ENCODE measurements at regions not wholly inside any gene's neighbourhood (a gene's known extent, or its start where the extent isn't known, plus 50 kb on each side); places are given as distances from the start of the nearest gene placed in this dataset.

- 59 to 68% methylated on average over 1 of the region's 1 CpG for WGBS, 2 donors
- Histone ChIP-seq H3K27ac (no peak overlapping the region), H3K4me3 (no peak overlapping the region), H3K9me3 (no peaks in the 10 kb centered on the region), H3K36me3 (no peaks in the 10 kb centered on the region), H3K27me3 (no peaks in the 10 kb centered on the region), H3K4me1 (no peaks in the 10 kb centered on the region)
- no peak for DNase-seq (ENCODE audit: low spot score in 2 of 2)
- TF ChIP-seq CTCF (IDR thresholded peaks at IDR 0.05) (no peak), EP300 (IDR thresholded peaks at IDR 0.05) (no peak), POLR2A (IDR thresholded peaks at IDR 0.05) (no peak)
Measured at GRCh38 chr11:42175203-42175602, 715.8 kb upstream of the LRRC4C start.

GRCh38 chr11:42179216-42179615 lies 719.8 kb upstream of the LRRC4C start:
- H3K4me3 ChIP-seq, result no peak overlapping the region
- 28 to 34% methylated on average over 2 of the region's 2 CpGs for WGBS, 2 donors
- no peak overlapping the region for H3K27ac ChIP-seq
- no peak for TF ChIP-seq POLR2A (IDR thresholded peaks at IDR 0.05)
- TF ChIP-seq CTCF (IDR thresholded peaks at IDR 0.05), result no peak
- no peak for TF ChIP-seq EP300 (IDR thresholded peaks at IDR 0.05)
- no peaks in the 10 kb centered on the region for H3K9me3 ChIP-seq
- DNase-seq (ENCODE audit: low spot score in 2 of 2), result no peak
- no peaks in the 10 kb centered on the region for H3K27me3 ChIP-seq
- H3K4me1 ChIP-seq, result no peaks in the 10 kb centered on the region
- no peaks in the 10 kb centered on the region for H3K36me3 ChIP-seq

GRCh38 chr11:42195289-42196013 lies 736.0 kb upstream of the LRRC4C start:
- no peak for DNase-seq (ENCODE audit: low spot score in 2 of 2)
- H3K9me3 ChIP-seq, result peaks cover 0 to 3% (median 0%) of the 10 kb centered on the region in 4 donors
- 36 to 37% methylated on average over 3 of the region's 3 CpGs for WGBS, 2 donors
- no peak overlapping the region for H3K4me3 ChIP-seq
- no peak overlapping the region for H3K27ac ChIP-seq
- no peaks in the 10 kb centered on the region for H3K27me3 ChIP-seq
- H3K4me1 ChIP-seq, result no peaks in the 10 kb centered on the region
- TF ChIP-seq POLR2A (IDR thresholded peaks at IDR 0.05), result no peak
- TF ChIP-seq EP300 (IDR thresholded peaks at IDR 0.05), result no peak
- TF ChIP-seq CTCF (IDR thresholded peaks at IDR 0.05), result no peak
- no peaks in the 10 kb centered on the region for H3K36me3 ChIP-seq

GRCh38 chr11:42200311-42200710 lies 740.9 kb upstream of the LRRC4C start:
- H3K36me3 ChIP-seq, result no peaks in the 10 kb centered on the region
- WGBS, 2 donors, result 90 to 94% methylated on average over 6 of the region's 6 CpGs
- DNase-seq (ENCODE audit: low spot score in 2 of 2), result no peak
- no peak for TF ChIP-seq CTCF (IDR thresholded peaks at IDR 0.05)
- TF ChIP-seq POLR2A (IDR thresholded peaks at IDR 0.05), result no peak
- no peak for TF ChIP-seq EP300 (IDR thresholded peaks at IDR 0.05)
- no peak overlapping the region for H3K4me3 ChIP-seq
- peaks cover 0 to 3% (median 0%) of the 10 kb centered on the region in 4 donors for H3K9me3 ChIP-seq
- H3K27me3 ChIP-seq, result no peaks in the 10 kb centered on the region
- H3K4me1 ChIP-seq, result no peaks in the 10 kb centered on the region
- no peak overlapping the region for H3K27ac ChIP-seq

GRCh38 chr11:42201603-42202148 lies 742.2 kb upstream of the LRRC4C start:
- H3K36me3 ChIP-seq, result no peaks in the 10 kb centered on the region
- 83 to 85% methylated on average over 6 of the region's 6 CpGs for WGBS, 2 donors
- TF ChIP-seq EP300 (IDR thresholded peaks at IDR 0.05), result no peak
- no peak for TF ChIP-seq POLR2A (IDR thresholded peaks at IDR 0.05)
- no peak for TF ChIP-seq CTCF (IDR thresholded peaks at IDR 0.05)

More at GRCh38 chr11:42201603-42202148, 742.2 kb upstream of the LRRC4C start:
- H3K4me3 ChIP-seq, result no peak overlapping the region
- H3K27ac ChIP-seq, result no peak overlapping the region
- DNase-seq (ENCODE audit: low spot score in 2 of 2), result no peak
- no peaks in the 10 kb centered on the region for H3K27me3 ChIP-seq
- no peaks in the 10 kb centered on the region for H3K4me1 ChIP-seq
- peaks cover 0 to under 1% (median 0%) of the 10 kb centered on the region in 4 donors for H3K9me3 ChIP-seq
